Endothelial cell of umbilical vein (primary cell): ENCODE measurements at regions not wholly inside any gene's neighbourhood (a gene's known extent, or its start where the extent isn't known, plus 50 kb on each side); places are given as distances from the start of the nearest gene placed in this dataset.

ENCODE experiments used
- CTCF ChIP-seq, 2 donors: IDR thresholded peaks; 1 replicate in 1 of 2; 2 replicates in 1 of 2; pipeline ENCODE4 v1.5.1; 2011; ENCODE audit warnings: low read length in 2 of 2, mild to moderate bottlenecking in 2 of 2, moderate library complexity in 2 of 2, control low read depth in 1 of 2, inconsistent platforms in 1 of 2, low read depth in 1 of 2; ENCODE audit not compliant: insufficient read depth in 1 of 2; ENCODE audit errors: extremely low read depth in 1 of 2
- JUN ChIP-seq: IDR thresholded peaks from 2 replicates; pipeline ENCODE4 v1.6.1; 2011; ENCODE audit warnings: borderline replicate concordance, low read depth; ENCODE audit not compliant: insufficient read length, insufficient read depth
- MYC ChIP-seq: IDR thresholded peaks from one replicate; pipeline ENCODE4 v1.6.1; 2011; ENCODE audit warnings: mild to moderate bottlenecking, low read depth, low read length
- POLR2A ChIP-seq: IDR thresholded peaks from 2 replicates; pipeline ENCODE4 v1.6.1; 2012; ENCODE audit warnings: low read depth, mild to moderate bottlenecking, control low read depth, low read length
- POLR2AphosphoS5 ChIP-seq: IDR thresholded peaks from 2 replicates; pipeline ENCODE4 v1.6.1; 2012; ENCODE audit warnings: low read depth, mild to moderate bottlenecking, control low read depth, low read length, moderate library complexity; ENCODE audit not compliant: insufficient read depth

DNA sequence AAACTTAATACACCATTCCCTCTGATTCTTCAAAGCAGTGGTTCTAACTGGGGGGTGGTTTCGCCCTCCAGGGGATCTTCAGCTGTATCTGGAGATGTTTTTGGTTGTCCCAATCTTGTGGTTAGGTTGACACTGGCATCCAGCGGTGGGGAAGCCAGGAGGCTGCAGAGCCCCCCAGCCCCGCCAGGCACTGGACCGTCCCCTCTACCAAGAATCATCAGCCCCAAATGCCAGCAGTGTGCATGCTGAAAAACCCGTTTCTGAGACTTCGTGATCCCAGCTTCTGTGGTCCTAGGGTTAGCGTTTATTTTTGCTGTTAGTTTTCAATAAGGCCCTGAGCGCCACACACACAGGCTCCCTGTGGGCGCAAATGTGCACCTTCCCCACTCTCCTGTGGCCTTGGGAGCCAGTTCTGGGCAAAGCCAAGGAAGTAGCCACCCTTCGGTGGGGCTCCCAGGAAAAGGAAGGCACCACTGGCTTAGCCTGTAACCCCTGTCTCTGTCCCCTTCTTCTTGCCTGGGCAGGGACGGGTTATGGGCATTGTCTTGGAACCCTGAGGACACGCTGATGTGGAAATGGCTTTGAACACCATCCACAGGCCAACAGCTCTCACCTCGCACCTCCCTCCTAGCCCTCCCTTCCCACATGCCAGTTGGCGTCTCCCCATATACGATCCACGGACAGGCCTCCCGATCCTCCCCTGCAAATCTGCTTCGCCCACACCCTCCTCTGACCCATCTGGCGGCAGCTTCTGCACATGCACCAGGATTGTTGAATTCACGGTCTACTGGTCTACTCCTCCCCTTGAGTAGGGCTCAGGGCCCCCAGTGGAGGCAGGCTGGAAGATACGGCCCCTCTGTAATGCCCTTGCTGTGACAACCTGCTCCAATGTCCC lies 71.4 kb upstream of the CCND1 start:
- TF ChIP-seq CTCF (IDR thresholded peaks at IDR 0.05; ENCODE audit: extremely low read depth in 1 of 2, insufficient read depth in 1 of 2, low read depth in 1 of 2, low read length in 2 of 2) = no peak
- TF ChIP-seq POLR2AphosphoS5 = no peak
- no peak for TF ChIP-seq POLR2A
- no peak for TF ChIP-seq JUN
- no peak for TF ChIP-seq MYC
